ENCODE measurements at regions not wholly inside any gene's neighbourhood (a gene's known extent, or its start where the extent isn't known, plus 50 kb on each side); places are given as distances from the start of the nearest gene placed in this dataset.

- no peak for TF ChIP-seq POLR2A (IDR thresholded peaks at IDR 0.05)
- no peak for TF ChIP-seq CTCF (IDR thresholded peaks at IDR 0.05)
- no peak for TF ChIP-seq EP300 (IDR thresholded peaks at IDR 0.05)
Measured at GRCh38 chrX:137118136-137118535, 84.3 kb upstream of the GPR101 start.

All from ovary (tissue), 3 donors.